WTC11 (cell line): ENCODE measurements at regions not wholly inside any gene's neighbourhood (a gene's known extent, or its start where the extent isn't known, plus 50 kb on each side); places are given as distances from the start of the nearest gene placed in this dataset.

Experiments used
- ATAC-seq: fragments of 200-7000 bp; cut with Tn5 transposase; 2 replicates; pipeline ENCODE4 v1.10.0; 2021; ENCODE audit warnings: mild to moderate bottlenecking, moderate library complexity
- CTCF ChIA-PET: fragments of 300-600 bp; sonication (Branson Sonifier 250); formaldehyde crosslinking; loops from one replicate; lab custom pipeline; 2021; ENCODE audit warnings: antibody characterized with exemption; lab: Charles Lee
- POLR2A ChIA-PET: fragments of 350-600 bp; sonication (Branson Sonifier 250); formaldehyde crosslinking; loops from one replicate; lab custom pipeline; 2021; ENCODE audit warnings: antibody characterized with exemption; lab: Charles Lee
- DNase-seq: peaks from one replicate; pipeline ENCODE4 v3.0.0; 2021; ENCODE audit warnings: low spot score
- H3K27ac Mint-ChIP-seq: 2 replicates; pipeline ENCODE4 v1.8.0; 2021; ENCODE audit warnings: mixed read lengths
- H3K27me3 Mint-ChIP-seq: 2 replicates; pipeline ENCODE4 v1.8.0; 2021; ENCODE audit warnings: low read depth, mild to moderate bottlenecking, moderate library complexity, mixed read lengths
- H3K36me3 Mint-ChIP-seq: 2 replicates; pipeline ENCODE4 v1.8.0; 2021; ENCODE audit warnings: mixed read lengths
- H3K4me1 Mint-ChIP-seq: 2 replicates; pipeline ENCODE4 v1.8.0; 2022; ENCODE audit warnings: mixed read lengths
- H3K4me3 Mint-ChIP-seq: 2 replicates; pipeline ENCODE4 v1.8.0; 2021; ENCODE audit warnings: mild to moderate bottlenecking, moderate library complexity, mixed read lengths
- H3K9me3 Mint-ChIP-seq: 2 replicates; pipeline ENCODE4 v1.8.0; 2021; ENCODE audit warnings: mixed read lengths
- ATF6 ChIP-seq: sonication (generic); formaldehyde crosslinking; IDR thresholded peaks from 2 replicates; pipeline ENCODE4 v1.8.1; 2023; ENCODE audit warnings: mild to moderate bottlenecking, missing genetic modification reagents
- EMX1 ChIP-seq: fragments of 250-450 bp; sonication (Bioruptor Pico); IDR thresholded peaks from 2 replicates; pipeline ENCODE4 v1.8.0; 2021; ENCODE audit warnings: mild to moderate bottlenecking
- ETV6 ChIP-seq: sonication (generic); formaldehyde crosslinking; IDR thresholded peaks from 2 replicates; pipeline ENCODE4 v1.8.1; 2022; ENCODE audit warnings: mild to moderate bottlenecking, missing genetic modification reagents
- FOXP4 ChIP-seq: sonication (generic); formaldehyde crosslinking; IDR thresholded peaks from 2 replicates; pipeline ENCODE4 v1.8.0; 2022; ENCODE audit warnings: mild to moderate bottlenecking, missing genetic modification reagents
- GRHL2 ChIP-seq: fragments of 250-450 bp; sonication (Bioruptor Pico); IDR thresholded peaks from 2 replicates; pipeline ENCODE4 v1.8.0; 2022; ENCODE audit warnings: mild to moderate bottlenecking, moderate library complexity; ENCODE audit not compliant: insufficient replicate concordance, severe bottlenecking
- NFATC4 ChIP-seq: fragments of 250-450 bp; sonication (Bioruptor Pico); IDR thresholded peaks from 2 replicates; pipeline ENCODE4 v1.9.0; 2021; ENCODE audit warnings: mild to moderate bottlenecking
- NR1H2 ChIP-seq: sonication (generic); formaldehyde crosslinking; IDR thresholded peaks from 2 replicates; pipeline ENCODE4 v1.9.0; 2021; ENCODE audit warnings: mild to moderate bottlenecking, moderate library complexity, missing genetic modification reagents
- TCF7 ChIP-seq: sonication (generic); formaldehyde crosslinking; IDR thresholded peaks from 2 replicates; pipeline ENCODE4 v1.8.0; 2022; ENCODE audit warnings: mild to moderate bottlenecking, low read depth, missing genetic modification reagents, moderate library complexity
- ZNF121 ChIP-seq: sonication (generic); formaldehyde crosslinking; IDR thresholded peaks from 2 replicates; pipeline ENCODE4 v1.8.0; 2023; ENCODE audit warnings: missing genetic modification reagents
- TF ChIP-seq, protein P1 (sequence below): sonication (generic); formaldehyde crosslinking; IDR thresholded peaks from 2 replicates; pipeline ENCODE4 v1.8.1; 2023; ENCODE audit warnings: mild to moderate bottlenecking, moderate library complexity, missing genetic modification reagents
- TF ChIP-seq, protein P2 (sequence below): sonication (generic); formaldehyde crosslinking; IDR thresholded peaks from 2 replicates; pipeline ENCODE4 v1.8.0; 2023; ENCODE audit warnings: missing genetic modification reagents, mild to moderate bottlenecking, borderline replicate concordance
- TF ChIP-seq, protein P3 (sequence below): sonication (generic); formaldehyde crosslinking; IDR thresholded peaks from 2 replicates; pipeline ENCODE4 v1.8.1; 2023; ENCODE audit warnings: mild to moderate bottlenecking, missing genetic modification reagents
- TF ChIP-seq, protein P4 (sequence below): sonication (generic); formaldehyde crosslinking; IDR thresholded peaks from 2 replicates; pipeline ENCODE4 v1.8.1; 2023; ENCODE audit warnings: mild to moderate bottlenecking, missing genetic modification reagents, moderate library complexity

GRCh38 chr11:70669281-70669680, 271.0 kb downstream of the CTTN start (continued):
- TF ChIP-seq NFATC4 (CRISPR knock-in tag) (no peak), ATF6 (CRISPR knock-in tag) (no peak), TCF7 (CRISPR knock-in tag) (no peak), ZNF121 (CRISPR knock-in tag) (no peak), GRHL2 (CRISPR knock-in tag) (no peak)
- TF ChIP-seq, protein P1, sequence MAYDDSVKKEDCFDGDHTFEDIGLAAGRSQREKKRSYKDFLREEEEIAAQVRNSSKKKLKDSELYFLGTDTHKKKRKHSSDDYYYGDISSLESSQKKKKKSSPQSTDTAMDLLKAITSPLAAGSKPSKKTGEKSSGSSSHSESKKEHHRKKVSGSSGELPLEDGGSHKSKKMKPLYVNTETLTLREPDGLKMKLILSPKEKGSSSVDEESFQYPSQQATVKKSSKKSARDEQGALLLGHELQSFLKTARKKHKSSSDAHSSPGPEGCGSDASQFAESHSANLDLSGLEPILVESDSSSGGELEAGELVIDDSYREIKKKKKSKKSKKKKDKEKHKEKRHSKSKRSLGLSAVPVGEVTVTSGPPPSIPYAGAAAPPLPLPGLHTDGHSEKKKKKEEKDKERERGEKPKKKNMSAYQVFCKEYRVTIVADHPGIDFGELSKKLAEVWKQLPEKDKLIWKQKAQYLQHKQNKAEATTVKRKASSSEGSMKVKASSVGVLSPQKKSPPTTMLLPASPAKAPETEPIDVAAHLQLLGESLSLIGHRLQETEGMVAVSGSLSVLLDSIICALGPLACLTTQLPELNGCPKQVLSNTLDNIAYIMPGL (CRISPR knock-in tag): no peak

GRCh38 chr11:70669871-70670675, 271.7 kb downstream of the CTTN start:
- Mint-ChIP-seq H3K36me3 (peaks cover 7% of the 10 kb centered on the region; the same call in 1 of the 2 replicates), H3K27me3 (no peaks in the 10 kb centered on the region), H3K9me3 (no peaks in the 10 kb centered on the region), H3K4me3 (no peak overlapping the region), H3K27ac (peak overlapping the region; percentile 74), H3K4me1 (peaks cover 38% of the 10 kb centered on the region)
- ChIA-PET POLR2A (no interaction called here), CTCF (interaction anchor here (1.2 kb wide), 1 partner anchor 166 kb away, joined by 3 read pairs; no protein-coding TSS in a partner anchor)
- TF ChIP-seq, protein P2, sequence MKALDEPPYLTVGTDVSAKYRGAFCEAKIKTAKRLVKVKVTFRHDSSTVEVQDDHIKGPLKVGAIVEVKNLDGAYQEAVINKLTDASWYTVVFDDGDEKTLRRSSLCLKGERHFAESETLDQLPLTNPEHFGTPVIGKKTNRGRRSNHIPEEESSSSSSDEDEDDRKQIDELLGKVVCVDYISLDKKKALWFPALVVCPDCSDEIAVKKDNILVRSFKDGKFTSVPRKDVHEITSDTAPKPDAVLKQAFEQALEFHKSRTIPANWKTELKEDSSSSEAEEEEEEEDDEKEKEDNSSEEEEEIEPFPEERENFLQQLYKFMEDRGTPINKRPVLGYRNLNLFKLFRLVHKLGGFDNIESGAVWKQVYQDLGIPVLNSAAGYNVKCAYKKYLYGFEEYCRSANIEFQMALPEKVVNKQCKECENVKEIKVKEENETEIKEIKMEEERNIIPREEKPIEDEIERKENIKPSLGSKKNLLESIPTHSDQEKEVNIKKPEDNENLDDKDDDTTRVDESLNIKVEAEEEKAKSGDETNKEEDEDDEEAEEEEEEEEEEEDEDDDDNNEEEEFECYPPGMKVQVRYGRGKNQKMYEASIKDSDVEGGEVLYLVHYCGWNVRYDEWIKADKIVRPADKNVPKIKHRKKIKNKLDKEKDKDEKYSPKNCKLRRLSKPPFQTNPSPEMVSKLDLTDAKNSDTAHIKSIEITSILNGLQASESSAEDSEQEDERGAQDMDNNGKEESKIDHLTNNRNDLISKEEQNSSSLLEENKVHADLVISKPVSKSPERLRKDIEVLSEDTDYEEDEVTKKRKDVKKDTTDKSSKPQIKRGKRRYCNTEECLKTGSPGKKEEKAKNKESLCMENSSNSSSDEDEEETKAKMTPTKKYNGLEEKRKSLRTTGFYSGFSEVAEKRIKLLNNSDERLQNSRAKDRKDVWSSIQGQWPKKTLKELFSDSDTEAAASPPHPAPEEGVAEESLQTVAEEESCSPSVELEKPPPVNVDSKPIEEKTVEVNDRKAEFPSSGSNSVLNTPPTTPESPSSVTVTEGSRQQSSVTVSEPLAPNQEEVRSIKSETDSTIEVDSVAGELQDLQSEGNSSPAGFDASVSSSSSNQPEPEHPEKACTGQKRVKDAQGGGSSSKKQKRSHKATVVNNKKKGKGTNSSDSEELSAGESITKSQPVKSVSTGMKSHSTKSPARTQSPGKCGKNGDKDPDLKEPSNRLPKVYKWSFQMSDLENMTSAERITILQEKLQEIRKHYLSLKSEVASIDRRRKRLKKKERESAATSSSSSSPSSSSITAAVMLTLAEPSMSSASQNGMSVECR (CRISPR knock-in tag): no peak
- TF ChIP-seq ETV6 (CRISPR knock-in tag): no peak
- TF ChIP-seq ZNF121 (CRISPR knock-in tag): no peak
- TF ChIP-seq FOXP4: no peak
- TF ChIP-seq EMX1 (CRISPR knock-in tag): no peak
- TF ChIP-seq NR1H2 (CRISPR knock-in tag): no peak
- TF ChIP-seq, protein P3, sequence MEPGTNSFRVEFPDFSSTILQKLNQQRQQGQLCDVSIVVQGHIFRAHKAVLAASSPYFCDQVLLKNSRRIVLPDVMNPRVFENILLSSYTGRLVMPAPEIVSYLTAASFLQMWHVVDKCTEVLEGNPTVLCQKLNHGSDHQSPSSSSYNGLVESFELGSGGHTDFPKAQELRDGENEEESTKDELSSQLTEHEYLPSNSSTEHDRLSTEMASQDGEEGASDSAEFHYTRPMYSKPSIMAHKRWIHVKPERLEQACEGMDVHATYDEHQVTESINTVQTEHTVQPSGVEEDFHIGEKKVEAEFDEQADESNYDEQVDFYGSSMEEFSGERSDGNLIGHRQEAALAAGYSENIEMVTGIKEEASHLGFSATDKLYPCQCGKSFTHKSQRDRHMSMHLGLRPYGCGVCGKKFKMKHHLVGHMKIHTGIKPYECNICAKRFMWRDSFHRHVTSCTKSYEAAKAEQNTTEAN (CRISPR knock-in tag): no peak
- TF ChIP-seq TCF7 (CRISPR knock-in tag): no peak
- TF ChIP-seq, protein P4, sequence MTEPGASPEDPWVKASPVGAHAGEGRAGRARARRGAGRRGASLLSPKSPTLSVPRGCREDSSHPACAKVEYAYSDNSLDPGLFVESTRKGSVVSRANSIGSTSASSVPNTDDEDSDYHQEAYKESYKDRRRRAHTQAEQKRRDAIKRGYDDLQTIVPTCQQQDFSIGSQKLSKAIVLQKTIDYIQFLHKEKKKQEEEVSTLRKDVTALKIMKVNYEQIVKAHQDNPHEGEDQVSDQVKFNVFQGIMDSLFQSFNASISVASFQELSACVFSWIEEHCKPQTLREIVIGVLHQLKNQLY: no peak
- no peak for DNase-seq
- ATAC-seq: no peak
